Superior temporal gyrus (tissue), 1 donor: ENCODE measurements at regions not wholly inside any gene's neighbourhood (a gene's known extent, or its start where the extent isn't known, plus 50 kb on each side); places are given as distances from the start of the nearest gene placed in this dataset.

Experiments
- DNase-seq: peaks from one replicate; pipeline ENCODE4 v3.0.0-alpha.2; 2016; ENCODE audit errors: extremely low spot score

DNA sequence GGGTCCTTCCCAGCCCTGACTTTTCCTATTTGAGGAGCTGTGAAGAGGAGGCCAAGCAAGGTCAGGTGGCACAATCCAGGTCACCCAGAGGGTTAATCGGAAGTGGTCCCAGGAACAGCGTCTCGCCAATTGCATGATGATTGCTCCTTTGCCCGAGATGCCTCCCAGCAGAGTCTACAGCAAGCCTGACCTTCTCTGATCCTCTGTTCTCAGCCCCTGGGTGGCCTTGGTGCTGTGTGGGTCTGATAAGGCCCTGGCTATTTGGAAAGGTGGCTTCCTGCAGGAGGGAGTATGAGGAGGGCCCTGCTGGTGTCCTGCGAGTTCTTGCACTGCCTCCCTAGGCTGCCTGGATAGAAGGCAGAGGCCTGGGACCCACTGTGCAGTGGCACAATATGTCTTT, 116.2 kb downstream of the FOXD2 start:
- DNase-seq: no peak

DNA sequence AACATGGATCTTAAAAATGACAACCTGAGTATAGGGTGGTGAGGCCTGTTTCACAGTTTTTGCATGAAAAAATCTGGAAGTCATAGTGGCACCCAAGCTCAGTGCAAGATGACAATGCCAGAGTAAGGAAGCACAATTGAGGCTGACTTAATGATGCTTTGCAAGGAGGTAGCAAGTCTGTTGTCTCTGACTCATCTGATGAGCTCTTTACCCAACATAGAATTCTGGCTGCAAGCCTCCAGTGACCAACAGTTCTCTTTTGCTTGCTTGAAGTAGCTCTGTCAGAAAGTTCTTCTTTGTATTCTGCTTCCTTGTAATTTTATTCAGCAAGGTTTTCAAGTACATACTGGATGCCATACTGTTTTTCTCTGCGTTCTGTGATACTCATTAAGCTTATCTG, 117.1 kb downstream of the FOXD2 start:
- DNase-seq: no peak

GRCh38 chr1:47555306-47555705, 117.5 kb downstream of the FOXD2 start:
- no peak for DNase-seq

GRCh38 chr1:47555841-47556560, 118.2 kb downstream of the FOXD2 start:
- DNase-seq: no peak

DNA sequence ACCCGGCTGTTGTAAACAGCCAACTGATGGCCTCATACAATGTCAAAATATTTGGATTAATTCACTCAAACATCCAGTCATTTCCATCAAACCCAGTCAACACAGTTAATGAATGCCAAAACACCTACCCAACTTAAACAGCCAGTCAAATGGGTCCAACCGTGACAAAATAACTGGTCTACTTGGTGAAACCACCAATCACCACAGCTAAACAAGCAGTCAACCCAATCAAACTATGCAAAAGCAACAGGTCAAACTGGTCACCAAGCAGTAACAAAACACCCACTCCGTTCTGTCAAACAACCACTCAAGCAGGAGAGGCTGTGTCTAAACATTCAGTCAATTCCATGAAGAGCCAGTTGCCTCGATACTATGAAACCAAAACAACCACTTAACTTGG, 119.2 kb downstream of the FOXD2 start:
- no peak for DNase-seq

GRCh38 chr1:47558601-47559593, 121.1 kb downstream of the FOXD2 start:
- DNase-seq: no peak

DNA sequence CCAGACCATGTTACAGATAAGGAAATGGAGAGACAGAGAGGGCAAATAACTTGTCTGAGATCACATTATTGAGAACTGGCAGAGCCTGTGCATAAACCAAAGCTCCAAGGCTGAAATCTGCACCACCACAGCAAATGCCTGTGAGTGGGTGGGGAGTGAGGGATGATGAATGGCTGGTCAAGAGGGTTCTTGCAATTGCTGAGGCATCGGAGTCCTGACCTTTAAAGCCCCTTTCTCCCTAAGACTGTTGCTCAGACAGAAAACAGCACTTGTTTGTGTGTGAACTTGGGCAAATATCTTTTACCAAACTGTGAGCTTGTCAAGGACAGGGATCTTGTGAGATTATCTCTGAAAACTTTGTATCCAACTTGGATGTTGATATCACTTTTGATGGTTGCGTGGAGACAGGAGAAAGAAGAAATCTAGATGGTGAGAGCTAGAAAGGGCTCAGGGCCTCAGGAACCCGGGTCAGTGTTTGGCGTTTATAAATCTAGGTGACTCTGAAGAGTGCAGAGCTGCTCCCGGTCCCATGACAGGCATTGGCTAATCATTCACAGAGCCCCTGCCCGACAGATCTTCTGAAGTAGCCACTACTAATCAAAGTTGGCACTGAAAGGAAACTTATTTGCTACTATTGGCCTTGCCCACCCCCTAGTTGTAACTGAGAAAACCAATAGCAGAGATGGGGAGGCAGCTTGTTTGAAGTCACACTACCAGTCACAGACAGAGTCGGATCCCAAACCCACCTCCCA, 122.3 kb downstream of the FOXD2 start:
- DNase-seq: no peak

DNA sequence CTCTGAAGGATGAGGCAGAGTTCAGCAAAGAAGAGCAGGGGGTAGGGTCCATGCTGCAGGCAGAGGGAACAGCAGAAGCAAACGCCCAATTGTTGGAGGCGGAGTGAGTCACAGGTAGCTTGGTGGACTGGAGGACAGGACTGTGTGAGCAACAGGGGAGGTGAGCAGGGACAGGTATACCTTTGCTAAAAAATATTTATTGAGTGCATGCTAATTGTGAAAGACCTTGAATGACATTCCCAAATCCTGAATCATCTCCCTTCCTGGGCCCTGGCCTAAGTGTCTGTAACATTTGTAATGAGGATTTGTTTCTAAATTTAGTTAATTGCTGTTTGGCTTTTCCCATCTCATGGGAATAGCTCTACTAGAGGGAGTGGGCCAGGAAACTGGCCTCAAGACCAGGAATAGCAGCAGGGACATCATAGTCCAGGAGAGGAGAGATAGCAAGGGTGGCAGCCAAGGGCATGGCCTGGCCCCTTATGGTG, 123.7 kb downstream of the FOXD2 start:
- no peak for DNase-seq

DNA sequence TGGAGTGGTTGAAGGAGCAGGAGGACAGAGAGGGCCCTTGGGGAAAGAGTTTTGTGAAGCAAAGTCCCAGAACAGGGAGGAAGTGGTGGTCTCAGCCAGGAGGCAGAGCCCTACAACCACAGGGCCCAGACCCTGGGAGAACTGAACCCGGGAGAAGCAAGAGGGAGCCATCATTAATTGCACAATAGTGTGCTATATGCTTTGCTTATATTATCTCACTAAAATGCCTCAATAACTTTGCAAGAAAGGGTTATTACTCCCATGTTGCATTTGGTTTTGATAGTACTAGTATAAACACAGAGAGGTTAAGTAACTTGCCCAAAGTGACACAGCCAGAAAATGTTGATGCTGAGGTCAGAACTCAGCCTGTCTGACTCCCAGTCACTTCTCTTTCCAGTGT, 124.3 kb downstream of the FOXD2 start:
- no peak for DNase-seq

DNA sequence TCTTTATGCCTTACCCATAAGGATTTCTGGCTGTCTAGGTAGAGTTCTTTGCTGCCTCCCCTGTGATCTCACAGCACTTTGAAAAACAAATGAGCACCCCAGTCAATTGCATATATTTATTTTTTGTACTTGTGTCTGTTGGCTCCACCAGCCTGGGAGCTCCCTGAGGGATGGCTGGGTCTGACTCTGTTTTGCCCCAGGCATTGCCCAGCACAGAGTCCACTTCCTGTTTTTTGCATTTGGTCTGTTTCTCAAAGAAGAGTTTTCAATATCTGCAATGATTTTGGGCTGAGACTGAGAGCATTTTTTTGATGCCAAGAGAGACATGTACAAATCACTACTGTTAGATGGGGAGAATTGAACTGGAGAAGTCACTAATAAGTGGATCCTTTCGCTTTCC, 125.0 kb downstream of the FOXD2 start:
- no peak for DNase-seq

- no peak for DNase-seq
Observed at GRCh38 chr1:47563201-47563600, 125.4 kb downstream of the FOXD2 start.

DNA sequence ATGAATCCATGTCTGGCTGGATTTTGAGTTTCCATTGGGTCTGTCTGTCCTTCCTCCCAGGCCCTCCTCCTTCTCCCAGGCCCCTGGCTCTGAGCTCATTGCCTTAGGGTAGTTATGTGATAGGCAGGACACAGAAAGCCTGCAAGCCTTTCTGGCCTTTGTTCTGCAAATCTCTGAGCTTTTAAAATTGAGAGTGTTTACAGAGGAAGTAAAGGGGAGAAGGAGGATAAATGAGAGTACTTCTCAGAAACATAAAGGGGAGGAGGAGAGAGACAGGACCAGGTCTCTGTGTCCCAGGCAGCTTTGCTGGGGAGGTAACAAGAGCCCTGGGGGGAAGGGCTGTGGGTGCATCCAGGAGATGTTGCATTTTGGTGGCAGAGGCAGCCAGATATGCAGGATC, 126.7 kb downstream of the FOXD2 start:
- DNase-seq: no peak

- no peak for DNase-seq
Observed at GRCh38 chr1:47565092-47565491, 127.2 kb downstream of the FOXD2 start.

DNA sequence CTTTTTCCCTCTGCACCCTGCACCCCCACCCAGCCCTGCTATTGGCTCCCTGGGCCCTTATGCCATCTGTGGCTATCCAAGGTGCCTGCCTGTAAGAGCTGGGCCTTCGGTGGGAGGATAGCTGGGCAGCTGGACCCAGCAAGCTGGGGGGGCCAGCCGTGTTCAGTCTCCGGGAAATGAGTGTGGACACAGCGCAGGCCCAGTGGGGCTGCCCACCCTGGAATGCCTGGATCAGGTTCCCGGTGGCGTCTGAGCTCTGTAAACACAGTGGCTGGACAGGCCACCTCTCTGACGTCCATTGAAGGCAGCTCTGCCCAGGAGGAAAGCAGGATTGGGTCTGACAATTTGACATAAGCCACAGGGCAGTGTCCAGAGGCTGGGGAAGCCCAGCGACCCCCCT, 127.8 kb downstream of the FOXD2 start:
- no peak for DNase-seq

GRCh38 chr1:47568763-47569162, 130.9 kb downstream of the FOXD2 start:
- DNase-seq: no peak

DNA sequence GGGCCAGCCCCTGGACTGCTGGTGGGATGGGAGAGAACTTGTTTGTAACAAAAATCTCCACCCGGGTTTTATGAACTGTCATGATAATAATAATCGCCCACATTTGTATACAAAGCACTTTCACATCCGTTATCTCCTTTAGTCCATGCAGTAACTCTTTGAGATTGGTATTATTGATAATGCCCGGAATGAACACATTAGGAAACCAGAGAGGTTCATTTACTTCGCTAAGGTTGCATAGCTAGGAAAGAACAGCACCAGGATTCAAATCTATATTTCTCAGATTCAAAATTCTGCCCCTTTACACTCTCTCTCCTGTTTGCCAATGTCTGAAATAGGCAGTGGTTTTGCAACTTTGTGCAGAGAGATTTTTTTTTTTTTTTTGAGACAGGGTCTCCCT, 131.4 kb downstream of the FOXD2 start:
- DNase-seq: no peak

DNA sequence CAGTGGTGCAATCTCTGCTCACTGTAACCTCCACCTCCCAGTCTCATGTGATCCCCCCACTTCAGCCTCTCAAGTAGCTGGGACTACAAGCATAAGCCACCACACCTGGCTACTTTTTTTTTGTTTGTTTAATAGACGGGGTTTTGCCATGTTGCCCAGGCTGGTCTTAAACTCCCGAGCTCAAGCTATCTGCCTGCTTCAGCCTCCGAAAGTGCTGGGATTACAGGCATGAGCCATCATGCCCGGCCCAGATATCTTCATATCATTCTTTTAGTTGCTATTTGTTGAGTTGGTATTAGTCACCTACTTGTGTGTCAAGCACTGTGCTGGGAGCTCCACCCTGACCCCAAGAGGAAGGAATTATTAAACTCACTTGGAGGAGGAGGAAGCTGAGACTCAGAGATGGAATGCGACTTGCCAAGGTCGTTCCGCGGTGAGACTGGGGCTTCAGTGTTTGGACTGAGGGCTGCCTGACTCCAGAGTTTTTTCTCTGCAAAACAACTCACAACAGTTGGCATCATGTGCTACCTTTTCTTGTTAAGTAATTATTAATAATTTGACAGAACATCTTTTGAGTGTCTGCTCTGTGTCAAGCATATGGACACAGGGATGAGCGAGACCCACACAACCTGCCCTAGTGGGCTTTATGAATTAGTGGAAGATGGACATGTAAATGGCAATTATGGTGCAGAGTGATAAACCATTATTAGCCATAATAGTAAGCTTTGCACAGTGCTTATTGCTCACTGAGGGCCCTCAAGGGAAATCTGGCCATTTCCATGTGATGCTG, 132.0 kb downstream of the FOXD2 start:
- DNase-seq: no peak

GRCh38 chr1:47571161-47571560, 133.3 kb downstream of the FOXD2 start:
- DNase-seq: no peak

DNA sequence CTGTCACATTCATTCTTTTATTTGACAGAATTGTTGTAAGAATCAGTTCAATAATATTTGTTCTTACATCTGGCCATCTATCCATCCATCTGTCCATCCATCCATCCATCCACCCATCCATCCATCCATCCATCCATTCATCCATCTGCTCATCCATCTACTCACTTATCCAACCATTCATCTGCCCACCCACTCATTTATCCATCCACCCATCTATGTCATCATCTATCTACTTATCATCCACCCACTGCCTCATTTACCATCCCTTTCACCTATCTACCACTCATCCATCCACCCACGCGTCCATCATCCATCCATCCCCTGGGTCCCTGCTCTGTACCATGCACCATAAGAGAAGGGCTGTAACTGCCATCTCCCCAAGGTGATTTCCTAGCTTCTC, 134.1 kb downstream of the FOXD2 start:
- DNase-seq: no peak

GRCh38 chr1:47572731-47573430, 135.0 kb downstream of the FOXD2 start:
- DNase-seq: peak; percentile 42
